Lung (tissue), 9 donors: ENCODE measurements at regions not wholly inside any gene's neighbourhood (a gene's known extent, or its start where the extent isn't known, plus 50 kb on each side); places are given as distances from the start of the nearest gene placed in this dataset.
"Not testable (repeated sequence)": the region's sequence is repeated elsewhere in the genome, so short reads cannot be mapped to it uniquely, and the experiment has no call there.

ENCODE experiments used
- ATAC-seq: fragments of 200-7000 bp; cut with Tn5 transposase; one replicate; pipeline ENCODE4 v1.9.1; 2020; ENCODE audit warnings: moderate number of reproducible peaks; ENCODE audit not compliant: insufficient read depth, low FRiP score
- DNase-seq, 3 donors: peaks; one replicate each; pipeline ENCODE4 v3.0.0-alpha.2; 2013 to 2017
- H3K27ac ChIP-seq, 2 donors: one replicate each; pipeline ENCODE4 v1.5.1; 2013; ENCODE audit warnings: mild to moderate bottlenecking in 2 of 2, moderate library complexity in 2 of 2, control low read depth in 1 of 2, inconsistent platforms in 1 of 2, low read depth in 1 of 2, low read length in 1 of 2
- H3K27me3 ChIP-seq, 3 donors: one replicate each; pipeline ENCODE4 v1.5.1; 2013; ENCODE audit warnings: low read length in 2 of 3; ENCODE audit not compliant: control insufficient read depth in 3 of 3, insufficient read depth in 3 of 3
- H3K36me3 ChIP-seq, 4 donors: one replicate each; pipeline ENCODE4 v1.5.1; 2013; ENCODE audit warnings: low read length in 4 of 4, mild to moderate bottlenecking in 1 of 4, moderate library complexity in 1 of 4; ENCODE audit not compliant: control insufficient read depth in 4 of 4, insufficient read depth in 4 of 4
- H3K4me1 ChIP-seq, 5 donors: one replicate each; pipeline ENCODE4 v1.5.1; 2013; ENCODE audit warnings: low read length in 5 of 5, mild to moderate bottlenecking in 2 of 5, moderate library complexity in 1 of 5; ENCODE audit not compliant: control insufficient read depth in 5 of 5, insufficient read depth in 5 of 5
- H3K4me3 ChIP-seq: one replicate; pipeline ENCODE4 v1.5.1; 2013; ENCODE audit warnings: mild to moderate bottlenecking, control low read depth, moderate library complexity
- H3K9ac ChIP-seq, 2 donors: one replicate each; pipeline ENCODE4 v1.5.1; 2013; ENCODE audit warnings: low read length in 2 of 2, control low read depth in 1 of 2; ENCODE audit not compliant: insufficient read depth in 1 of 2
- H3K9me3 ChIP-seq, 4 donors: one replicate each; pipeline ENCODE4 v1.5.1; 2013; ENCODE audit warnings: low read length in 3 of 4, mild to moderate bottlenecking in 1 of 4, moderate library complexity in 1 of 4; ENCODE audit not compliant: control insufficient read depth in 4 of 4, insufficient read depth in 3 of 4
- WGBS, 2 donors: extraction: QIAGEN DNeasy Blood & Tissue Kit; methylation state at CpG; one replicate each; pipeline ENCODE4 v1.1.7; 2013; 5-methylcytosine and 5-hydroxymethylcytosine counted together
- donor health status: Bipolar disorder and iron deficiency.
- donor health status: healthy.
- donor health status: DM: yes; HTN: yes; CAD: no.

DNA sequence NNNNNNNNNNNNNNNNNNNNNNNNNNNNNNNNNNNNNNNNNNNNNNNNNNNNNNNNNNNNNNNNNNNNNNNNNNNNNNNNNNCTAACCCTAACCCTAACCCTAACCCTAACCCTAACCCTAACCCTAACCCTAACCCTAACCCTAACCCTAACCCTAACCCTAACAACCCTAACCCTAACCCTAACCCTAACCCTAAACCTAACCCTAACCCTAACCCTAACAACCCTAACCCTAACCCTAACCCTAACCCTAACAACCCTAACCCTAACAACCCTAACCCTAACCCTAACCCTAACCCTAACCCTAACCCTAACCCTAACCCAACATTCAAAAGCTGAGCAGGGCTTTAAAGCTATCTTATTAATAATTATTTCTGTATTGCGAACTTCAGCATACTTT is 182.5 kb upstream of the FAM20C start:
- 100% methylated on average over 1 of the region's 1 CpG; no CpG with 5 or more reads in 1 of the 2 donors for WGBS, 2 donors

DNA sequence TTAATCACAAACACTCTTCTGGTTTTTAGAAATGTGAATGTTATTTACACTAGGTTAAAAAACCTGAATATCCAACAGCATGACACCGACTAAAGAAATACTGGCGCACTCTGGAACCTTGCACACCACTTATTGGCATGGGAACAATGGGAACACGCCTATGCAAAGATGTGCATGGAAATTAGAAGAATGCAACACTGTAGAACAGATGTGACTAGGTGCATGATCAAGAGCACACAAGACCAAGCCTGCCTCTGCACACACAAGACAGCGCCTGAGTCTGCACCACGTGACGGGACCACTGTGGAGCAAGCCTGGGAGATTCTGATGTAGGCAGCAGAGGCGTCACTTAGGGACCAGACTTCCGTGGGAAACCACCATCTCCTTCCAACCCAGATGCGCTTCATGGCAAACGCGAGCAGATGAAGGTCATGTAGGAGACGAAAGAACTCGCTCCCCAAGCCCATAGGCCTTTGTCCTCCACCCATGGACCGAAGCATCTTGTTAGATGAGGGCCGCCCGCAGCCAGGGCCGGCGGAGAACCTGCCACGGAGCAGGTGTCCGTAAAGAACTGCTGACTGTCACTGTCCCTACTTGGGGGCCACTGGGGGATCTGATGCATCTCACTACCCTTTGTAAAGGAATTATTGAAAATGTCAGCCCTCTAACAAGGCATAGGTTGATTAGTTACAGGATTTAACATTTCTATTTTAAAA is 159.6 kb upstream of the FAM20C start:
- H3K9ac ChIP-seq, H3K36me3 ChIP-seq, H3K9me3 ChIP-seq, DNase-seq, H3K27ac ChIP-seq, ATAC-seq, H3K4me1 ChIP-seq, H3K27me3 ChIP-seq, H3K4me3 ChIP-seq: not testable (repeated sequence)
- WGBS, 2 donors = 89 to 93% methylated on average over 3 to 8 of the region's 20 CpGs

More for the DNA sequence above, 182.5 kb upstream of the FAM20C start:
- H3K4me3 ChIP-seq, H3K27me3 ChIP-seq, DNase-seq, H3K9me3 ChIP-seq, ATAC-seq, H3K36me3 ChIP-seq, H3K4me1 ChIP-seq, H3K27ac ChIP-seq, H3K9ac ChIP-seq: not testable (repeated sequence)

DNA sequence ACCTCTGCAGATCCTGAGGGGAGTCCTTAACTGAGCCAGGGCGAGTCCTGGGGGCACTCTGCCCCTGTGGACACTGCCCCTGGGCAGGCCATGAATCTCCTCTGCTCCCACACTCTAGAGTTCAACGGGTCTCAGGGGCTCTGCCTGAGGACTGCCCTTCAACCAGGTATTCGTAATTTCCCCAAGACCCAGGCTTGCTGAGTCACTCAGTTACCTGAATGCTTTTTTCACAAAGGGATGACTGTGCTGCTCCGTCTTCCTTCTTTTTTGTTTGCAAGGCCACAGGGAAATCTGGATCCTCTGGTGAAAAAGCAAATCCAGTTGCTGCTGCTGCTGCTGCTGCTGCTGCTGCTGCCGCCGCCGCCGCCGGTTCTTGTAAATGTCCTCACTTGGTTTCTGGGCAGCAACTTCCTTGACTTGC is 157.2 kb upstream of the FAM20C start:
- not testable (repeated sequence) for H3K9me3 ChIP-seq, DNase-seq, ATAC-seq, H3K36me3 ChIP-seq, H3K9ac ChIP-seq, H3K4me3 ChIP-seq, H3K27ac ChIP-seq, H3K27me3 ChIP-seq, H3K4me1 ChIP-seq
- WGBS, 2 donors = 45 to 55% methylated on average over 9 of the region's 9 CpGs

DNA sequence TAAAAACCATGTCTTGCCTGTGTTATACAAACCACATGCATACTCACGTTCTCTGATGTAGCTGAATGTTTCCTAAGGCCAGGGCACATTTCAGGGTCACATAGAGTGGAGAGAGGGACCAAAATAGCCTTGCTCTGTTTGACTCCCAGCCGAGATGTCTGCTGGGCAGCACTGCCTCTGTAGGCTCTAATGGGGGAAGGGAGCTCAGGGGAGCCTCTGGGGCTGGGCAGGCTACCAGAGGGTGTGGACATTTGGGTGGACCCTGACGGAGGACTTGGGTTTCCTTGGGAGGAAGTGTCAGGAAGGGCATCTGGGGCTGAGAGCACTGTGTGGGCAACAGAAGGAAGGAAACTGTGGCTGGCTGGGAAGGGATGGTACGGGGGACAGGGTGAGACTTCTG is 155.8 kb upstream of the FAM20C start:
- H3K9me3 ChIP-seq, H3K4me1 ChIP-seq, H3K36me3 ChIP-seq, ATAC-seq, H3K9ac ChIP-seq, H3K27me3 ChIP-seq, H3K27ac ChIP-seq, H3K4me3 ChIP-seq, DNase-seq: not testable (repeated sequence)
- no CpG with 5 or more reads among the region's 4 CpGs for WGBS, 2 donors

DNA sequence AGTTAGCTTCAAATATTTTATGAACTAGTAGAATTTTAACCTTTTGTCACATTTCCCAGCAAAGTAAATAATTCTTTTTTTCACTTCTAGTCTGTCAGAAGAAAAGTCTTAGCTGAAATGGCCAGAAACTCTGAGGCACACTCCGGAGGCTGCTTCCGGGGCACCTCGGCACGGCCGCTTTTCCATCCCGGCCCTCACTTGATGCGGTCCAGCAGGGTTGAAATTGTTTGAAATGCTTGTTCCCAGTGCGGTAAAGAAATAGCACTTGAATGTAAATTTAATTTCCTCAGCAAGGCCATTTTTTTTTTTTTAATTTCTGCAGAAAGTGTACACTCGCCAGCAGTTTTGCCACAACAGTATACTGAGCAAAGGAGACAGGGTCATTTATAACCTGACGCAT is 154.7 kb upstream of the FAM20C start:
- H3K4me1 ChIP-seq, H3K9me3 ChIP-seq, ATAC-seq, H3K9ac ChIP-seq, H3K27me3 ChIP-seq, H3K4me3 ChIP-seq, H3K27ac ChIP-seq, DNase-seq, H3K36me3 ChIP-seq: not testable (repeated sequence)
- 83 to 90% methylated on average over 10 of the region's 10 CpGs for WGBS, 2 donors

DNA sequence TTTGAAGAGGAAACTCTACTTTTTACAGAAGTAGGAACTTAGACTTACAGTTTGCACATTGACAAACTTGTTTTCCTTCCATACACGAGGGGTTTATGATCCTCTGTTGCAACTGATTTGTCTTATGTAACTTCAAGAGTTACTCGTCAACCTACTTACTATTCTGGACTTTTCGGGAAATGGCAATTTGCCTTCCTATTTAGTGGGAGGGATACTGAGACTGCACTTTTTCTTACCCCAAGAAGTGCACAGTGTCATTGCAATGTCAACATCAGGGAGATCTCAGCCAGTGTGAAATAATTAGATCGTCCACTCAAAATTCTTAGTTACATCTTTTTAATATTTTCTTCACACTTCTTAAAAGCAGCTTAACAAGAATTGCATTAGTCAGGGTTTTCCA is 153.9 kb upstream of the FAM20C start:
- not testable (repeated sequence) for H3K9me3 ChIP-seq, H3K4me1 ChIP-seq, H3K4me3 ChIP-seq, H3K27me3 ChIP-seq, H3K27ac ChIP-seq, H3K9ac ChIP-seq, DNase-seq, H3K36me3 ChIP-seq, ATAC-seq
- WGBS, 2 donors = 16 to 39% methylated on average over 2 to 3 of the region's 4 CpGs

DNA sequence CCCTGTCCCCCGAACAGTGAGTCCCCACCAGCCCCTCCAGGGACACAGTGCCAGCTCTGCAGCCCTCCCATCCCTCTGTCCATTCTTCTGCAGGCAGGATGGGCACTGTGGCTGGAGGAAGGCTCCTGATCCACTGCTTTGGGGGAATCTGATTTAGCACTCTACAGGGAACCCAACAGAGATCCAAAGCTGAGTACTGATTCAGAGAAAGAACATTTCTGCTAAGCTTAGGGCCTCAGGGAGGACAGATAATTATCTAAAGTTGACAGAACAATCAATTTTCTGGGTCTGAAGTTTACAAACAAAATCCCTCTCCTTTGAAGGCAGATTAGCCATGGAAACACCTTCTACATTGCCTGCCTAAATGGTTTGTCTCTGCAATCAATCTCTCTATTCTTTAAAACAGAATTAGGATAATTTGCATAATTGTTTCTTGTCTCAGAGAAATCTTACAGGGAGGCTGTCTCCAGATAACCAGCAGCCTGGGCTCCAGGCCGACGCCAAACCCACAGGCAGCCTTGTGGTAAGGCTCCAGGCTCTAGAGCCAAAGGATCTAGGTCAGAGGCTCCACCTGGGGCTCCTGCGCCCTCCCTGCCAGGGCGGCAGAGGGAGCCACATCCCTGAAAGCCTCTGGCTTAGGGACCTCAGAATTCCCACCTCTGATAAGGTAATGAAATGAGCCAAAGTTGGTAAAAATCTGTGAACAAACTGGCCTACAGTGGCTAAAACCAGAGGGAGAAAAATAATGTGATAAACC is 152.2 kb upstream of the FAM20C start:
- not testable (repeated sequence) for H3K9me3 ChIP-seq, H3K4me3 ChIP-seq, H3K9ac ChIP-seq, H3K36me3 ChIP-seq, H3K4me1 ChIP-seq, ATAC-seq, H3K27ac ChIP-seq
- peaks cover 0 to 21% (median 0%) of the 10 kb centered on the region in 3 donors for H3K27me3 ChIP-seq
- peak in 1 of 3 donors; percentile 9 for DNase-seq
- 36 to 50% methylated on average over 4 of the region's 5 CpGs for WGBS, 2 donors
